Transverse colon (tissue), 4 donors: ENCODE measurements at regions not wholly inside any gene's neighbourhood (a gene's known extent, or its start where the extent isn't known, plus 50 kb on each side); places are given as distances from the start of the nearest gene placed in this dataset.

Experiments used
- CTCF ChIP-seq, 5 experiments: fragments of 200-600 bp in 3 of 5; fragments of 450-650 bp in 2 of 5; sonication (generic) in 3 of 5; IDR thresholded peaks; 1 replicate in 2 of 5; 2 replicates in 3 of 5; pipeline ENCODE4 v1.5.1; 2016 to 2017; ENCODE audit warnings: antibody characterized with exemption in 5 of 5, inconsistent platforms in 3 of 5, mild to moderate bottlenecking in 2 of 5, moderate library complexity in 1 of 5
- POLR2A ChIP-seq: fragments of 450-650 bp; IDR thresholded peaks from one replicate; pipeline ENCODE4 v1.6.1; 2016; ENCODE audit warnings: antibody characterized with exemption, mild to moderate bottlenecking, moderate library complexity
- POLR2AphosphoS5 ChIP-seq, 3 donors: sonication (generic); formaldehyde crosslinking; IDR thresholded peaks; one replicate each; pipeline ENCODE4 v1.6.1; 2016; ENCODE audit warnings: antibody characterized with exemption in 3 of 3

- TF ChIP-seq POLR2A, result no peak
- no peak for TF ChIP-seq CTCF (IDR thresholded peaks at IDR 0.05)
- no peak for TF ChIP-seq POLR2AphosphoS5 (IDR thresholded peaks at IDR 0.05)
These were observed 2657.6 kb upstream of the PCDH20 start for GRCh38 chr13:64073203-64073602.
